Neuronal stem cell (in vitro differentiated cells): ENCODE measurements at regions not wholly inside any gene's neighbourhood (a gene's known extent, or its start where the extent isn't known, plus 50 kb on each side); places are given as distances from the start of the nearest gene placed in this dataset.

Experiments
- DNase-seq: peaks from one replicate; pipeline ENCODE4 v3.0.0-alpha.2; 2013; ENCODE audit warnings: low spot score
- H2AFZ ChIP-seq: one replicate; pipeline ENCODE4 v1.6.1; 2013; ENCODE audit warnings: mild to moderate bottlenecking, low read length, inconsistent platforms
- H2AK5ac ChIP-seq: 2 replicates; pipeline ENCODE4 v1.6.1; 2013; ENCODE audit warnings: low read depth, mild to moderate bottlenecking, inconsistent platforms, low read length, moderate library complexity, mixed read lengths
- H2BK120ac ChIP-seq: 2 replicates; pipeline ENCODE4 v1.6.1; 2013; ENCODE audit warnings: low read depth, mild to moderate bottlenecking, inconsistent platforms, low read length, moderate library complexity, mixed read lengths
- H2BK12ac ChIP-seq: one replicate; pipeline ENCODE4 v1.6.1; 2013; ENCODE audit warnings: low read length, inconsistent platforms
- H2BK15ac ChIP-seq: 2 replicates; pipeline ENCODE4 v1.6.1; 2013; ENCODE audit warnings: mild to moderate bottlenecking, low read length, inconsistent platforms, mixed read lengths
- H2BK5ac ChIP-seq: one replicate; pipeline ENCODE4 v1.6.1; 2013; ENCODE audit warnings: inconsistent platforms, mild to moderate bottlenecking, low read length, moderate library complexity
- H3K14ac ChIP-seq: one replicate; pipeline ENCODE4 v1.6.1; 2013; ENCODE audit warnings: low read length, inconsistent platforms
- H3K18ac ChIP-seq: 2 replicates; pipeline ENCODE4 v1.6.1; 2013; ENCODE audit warnings: low read length, inconsistent platforms
- H3K23ac ChIP-seq: 2 replicates; pipeline ENCODE4 v1.6.1; 2013; ENCODE audit warnings: low read depth, mild to moderate bottlenecking, mixed read lengths, low read length, inconsistent platforms; ENCODE audit not compliant: poor library complexity
- H3K27ac ChIP-seq: replicated peaks from 3 replicates; pipeline ENCODE4 v1.5.1; 2013; ENCODE audit warnings: low read length, inconsistent platforms
- H3K27me3 ChIP-seq, 3 experiments: 2 replicates each; pipeline ENCODE4 v1.6.1; 2013; ENCODE audit warnings: low read length in 3 of 3, mild to moderate bottlenecking in 2 of 3, inconsistent platforms in 1 of 3, low read depth in 1 of 3, mixed read lengths in 1 of 3, moderate library complexity in 1 of 3; ENCODE audit not compliant: control insufficient read depth in 3 of 3, insufficient read depth in 3 of 3
- H3K36me3 ChIP-seq, 2 donors: replicated peaks in 1 of 2; 2 replicates each; pipeline ENCODE4 v1.6.1; 2013; ENCODE audit warnings: low read length in 2 of 2; ENCODE audit not compliant: control insufficient read depth in 2 of 2, insufficient read depth in 2 of 2
- H3K4ac ChIP-seq: 2 replicates; pipeline ENCODE4 v1.6.1; 2013; ENCODE audit warnings: inconsistent platforms, mild to moderate bottlenecking, low read length, moderate library complexity
- H3K4me1 ChIP-seq, 2 donors: 1 replicate in 1 of 2; 2 replicates in 1 of 2; pipeline ENCODE4 v1.6.1; 2013; ENCODE audit warnings: low read length in 2 of 2, low read depth in 1 of 2; ENCODE audit not compliant: control insufficient read depth in 2 of 2, insufficient read depth in 1 of 2
- H3K4me2 ChIP-seq: one replicate; pipeline ENCODE4 v1.6.1; 2013; ENCODE audit warnings: mild to moderate bottlenecking, low read length, inconsistent platforms; ENCODE audit not compliant: insufficient read depth, poor library complexity, severe bottlenecking
- H3K4me3 ChIP-seq, 2 donors: 2 replicates each; pipeline ENCODE4 v1.5.1; 2013; ENCODE audit warnings: low read length in 2 of 2, mild to moderate bottlenecking in 2 of 2, inconsistent platforms in 1 of 2, moderate library complexity in 1 of 2
- H3K79me1 ChIP-seq: one replicate; pipeline ENCODE4 v1.6.1; 2013; ENCODE audit warnings: low read depth, mild to moderate bottlenecking, inconsistent platforms, low read length, moderate library complexity
- H3K9ac ChIP-seq: one replicate; pipeline ENCODE4 v1.6.1; 2013; ENCODE audit warnings: mild to moderate bottlenecking, low read depth, low read length, inconsistent platforms; ENCODE audit not compliant: poor library complexity
- H3K9me3 ChIP-seq, 2 donors: replicated peaks in 1 of 2; 2 replicates each; pipeline versions ENCODE3 to v1.6.1; 2013; ENCODE audit warnings: low read length in 2 of 2, mild to moderate bottlenecking in 2 of 2, inconsistent platforms in 1 of 2, low read depth in 1 of 2, mixed read lengths in 1 of 2, moderate library complexity in 1 of 2; ENCODE audit not compliant: control insufficient read depth in 2 of 2, insufficient read depth in 1 of 2
- H4K8ac ChIP-seq: one replicate; pipeline ENCODE4 v1.6.1; 2013; ENCODE audit warnings: low read depth, mild to moderate bottlenecking, inconsistent platforms, low read length, moderate library complexity
- H4K91ac ChIP-seq: one replicate; pipeline ENCODE4 v1.6.1; 2013; ENCODE audit warnings: low read length, low read depth, mild to moderate bottlenecking, inconsistent platforms; ENCODE audit not compliant: poor library complexity
- WGBS, 2 donors: extraction: QIAGEN DNeasy Blood & Tissue Kit; methylation state at CpG; one replicate each; pipeline ENCODE4 v1.1.7; 2013; ENCODE audit warnings: missing lambda C conversion rate in 2 of 2, mixed read lengths in 1 of 2; ENCODE audit not compliant: insufficient read length in 2 of 2, insufficient replicate concordance in 1 of 2; ENCODE audit errors: extremely low coverage in 2 of 2; 5-methylcytosine and 5-hydroxymethylcytosine counted together

GRCh38 chr7:15829691-15830090 lies 143.2 kb upstream of the MEOX2 start:
- Histone ChIP-seq H3K27me3 (no peaks in the 10 kb centered on the region), H3K14ac (no peak overlapping the region), H4K91ac (no peak overlapping the region), H2BK5ac (no peak overlapping the region), H3K27ac (no peak overlapping the region), H2AK5ac (no peak overlapping the region), H3K4me1 (no peaks in the 10 kb centered on the region), H3K23ac (no peak overlapping the region), H3K4me3 (no peak overlapping the region), H3K9me3 (no peaks in the 10 kb centered on the region), H2AFZ (no peak overlapping the region), H4K8ac (no peak overlapping the region), H3K36me3 (no peaks in the 10 kb centered on the region), H3K79me1 (no peaks in the 10 kb centered on the region), H3K9ac (no peak overlapping the region), H3K18ac (no peak overlapping the region), H3K4ac (no peak overlapping the region), H2BK12ac (no peak overlapping the region), H2BK120ac (no peak overlapping the region), H2BK15ac (no peak overlapping the region), H3K4me2 (no peak overlapping the region)
- no CpG with 5 or more reads among the region's 3 CpGs for WGBS, 2 donors
- DNase-seq, result no peak

GRCh38 chr7:15828881-15829280 lies 142.4 kb upstream of the MEOX2 start:
- Histone ChIP-seq H3K4me3 (no peak overlapping the region), H3K27me3 (no peaks in the 10 kb centered on the region), H2AK5ac (no peak overlapping the region), H4K91ac (no peak overlapping the region), H3K23ac (no peak overlapping the region), H2BK120ac (no peak overlapping the region), H3K9me3 (no peaks in the 10 kb centered on the region), H2BK12ac (no peak overlapping the region), H3K36me3 (no peaks in the 10 kb centered on the region), H3K79me1 (no peaks in the 10 kb centered on the region), H4K8ac (no peak overlapping the region), H3K14ac (no peak overlapping the region), H2AFZ (no peak overlapping the region), H2BK15ac (no peak overlapping the region), H3K18ac (no peak overlapping the region), H3K27ac (no peak overlapping the region), H3K4me1 (no peaks in the 10 kb centered on the region), H3K4me2 (no peak overlapping the region), H3K9ac (no peak overlapping the region), H3K4ac (no peak overlapping the region), H2BK5ac (no peak overlapping the region)
- DNase-seq, result no peak
- WGBS, 2 donors, result no CpG with 5 or more reads among the region's 3 CpGs

- no peak overlapping the region for H3K27ac ChIP-seq
- no peak overlapping the region for H2BK120ac ChIP-seq
- H4K8ac ChIP-seq, result no peak overlapping the region
- no peak overlapping the region for H4K91ac ChIP-seq
- H3K14ac ChIP-seq, result no peak overlapping the region
- no peak overlapping the region for H2BK5ac ChIP-seq
- H3K4ac ChIP-seq, result no peak overlapping the region
- H3K36me3 ChIP-seq, result no peaks in the 10 kb centered on the region
- no peak for DNase-seq
- no peak overlapping the region for H3K18ac ChIP-seq
- no peaks in the 10 kb centered on the region for H3K27me3 ChIP-seq
- H3K4me2 ChIP-seq, result no peak overlapping the region
- H3K9ac ChIP-seq, result no peak overlapping the region
- H2AK5ac ChIP-seq, result no peak overlapping the region
- peak overlapping the region; percentile 49 for H2AFZ ChIP-seq
- H3K23ac ChIP-seq, result no peak overlapping the region
- no peak overlapping the region for H3K4me3 ChIP-seq
- no peaks in the 10 kb centered on the region for H3K79me1 ChIP-seq
- no peak overlapping the region for H2BK15ac ChIP-seq
- no peaks in the 10 kb centered on the region for H3K9me3 ChIP-seq
- no peak overlapping the region for H2BK12ac ChIP-seq
- no peaks in the 10 kb centered on the region for H3K4me1 ChIP-seq
- no CpG with 5 or more reads among the region's 4 CpGs for WGBS, 2 donors
Measured at GRCh38 chr7:15821484-15822427, 135.3 kb upstream of the MEOX2 start.

GRCh38 chr7:15820319-15820718 lies 133.8 kb upstream of the MEOX2 start:
- H2AK5ac ChIP-seq, result no peak overlapping the region
- H2BK15ac ChIP-seq, result no peak overlapping the region
- H3K14ac ChIP-seq, result no peak overlapping the region
- no peak overlapping the region for H2BK12ac ChIP-seq
- H4K91ac ChIP-seq, result no peak overlapping the region
- no peak overlapping the region for H2BK5ac ChIP-seq
- no peak overlapping the region for H3K4ac ChIP-seq
- H3K9ac ChIP-seq, result no peak overlapping the region
- H3K36me3 ChIP-seq, result no peaks in the 10 kb centered on the region
- no peak overlapping the region for H2AFZ ChIP-seq
- no peak overlapping the region for H3K4me2 ChIP-seq
- no peak overlapping the region for H3K4me3 ChIP-seq
- H2BK120ac ChIP-seq, result no peak overlapping the region
- H4K8ac ChIP-seq, result no peak overlapping the region
- no peak overlapping the region for H3K23ac ChIP-seq
- no peak overlapping the region for H3K18ac ChIP-seq
- no peaks in the 10 kb centered on the region for H3K27me3 ChIP-seq
- H3K79me1 ChIP-seq, result no peaks in the 10 kb centered on the region
- no CpG with 5 or more reads among the region's 4 CpGs for WGBS, 2 donors
- no peaks in the 10 kb centered on the region for H3K9me3 ChIP-seq
- DNase-seq, result no peak
- no peaks in the 10 kb centered on the region for H3K4me1 ChIP-seq
- no peak overlapping the region for H3K27ac ChIP-seq
